ENCODE measurements at regions not wholly inside any gene's neighbourhood (a gene's known extent, or its start where the extent isn't known, plus 50 kb on each side); places are given as distances from the start of the nearest gene placed in this dataset.

- H3K27me3 ChIP-seq (ENCODE audit: insufficient read depth, low read depth) = no peaks in the 10 kb centered on the region
- no peaks in the 10 kb centered on the region for H3K36me3 ChIP-seq (ENCODE audit: insufficient read depth)
- no peaks in the 10 kb centered on the region for H3K4me1 ChIP-seq (ENCODE audit: low read depth, poor library complexity, severe bottlenecking)
- H3K9ac ChIP-seq = no peak overlapping the region
- no peaks in the 10 kb centered on the region for H3K79me2 ChIP-seq (ENCODE audit: insufficient read depth, low read depth)
- H3K4me2 ChIP-seq = no peak overlapping the region
- no peak overlapping the region for H2AFZ ChIP-seq (ENCODE audit: low read depth)
- TF ChIP-seq CTCF (conservative IDR thresholded peaks at IDR 0.05; ENCODE audit: low read depth, low read length) = no peak
- no peaks in the 10 kb centered on the region for H4K20me1 ChIP-seq (ENCODE audit: insufficient read depth)
- no peak overlapping the region for H3K27ac ChIP-seq
- H3K4me3 ChIP-seq (IDR thresholded peaks at IDR 0.05; ENCODE audit: insufficient read depth, low read depth, low read length) = no peak overlapping the region
Observed at GRCh38 chr2:205892665-205893259, 193.2 kb downstream of the INO80D start.

GRCh38 chr2:205892251-205892655, 193.7 kb downstream of the INO80D start:
- H3K79me2 ChIP-seq (ENCODE audit: insufficient read depth, low read depth) = no peaks in the 10 kb centered on the region
- no peak overlapping the region for H3K9ac ChIP-seq
- no peaks in the 10 kb centered on the region for H3K36me3 ChIP-seq (ENCODE audit: insufficient read depth)
- H3K4me1 ChIP-seq (ENCODE audit: low read depth, poor library complexity, severe bottlenecking) = no peaks in the 10 kb centered on the region
- H3K4me3 ChIP-seq (IDR thresholded peaks at IDR 0.05; ENCODE audit: insufficient read depth, low read depth, low read length) = no peak overlapping the region
- TF ChIP-seq CTCF (conservative IDR thresholded peaks at IDR 0.05; ENCODE audit: low read depth, low read length) = no peak
- H3K4me2 ChIP-seq = no peak overlapping the region
- no peak overlapping the region for H2AFZ ChIP-seq (ENCODE audit: low read depth)
- no peaks in the 10 kb centered on the region for H4K20me1 ChIP-seq (ENCODE audit: insufficient read depth)
- H3K27me3 ChIP-seq (ENCODE audit: insufficient read depth, low read depth) = no peaks in the 10 kb centered on the region
- no peak overlapping the region for H3K27ac ChIP-seq

GRCh38 chr2:205889114-205889513, 196.9 kb downstream of the INO80D start:
- Histone ChIP-seq H2AFZ (ENCODE audit: low read depth) (no peak overlapping the region), H3K27me3 (ENCODE audit: insufficient read depth, low read depth) (no peaks in the 10 kb centered on the region), H3K4me2 (no peak overlapping the region), H3K4me3 (IDR thresholded peaks at IDR 0.05; ENCODE audit: insufficient read depth, low read depth, low read length) (no peak overlapping the region), H3K4me1 (ENCODE audit: low read depth, poor library complexity, severe bottlenecking) (no peaks in the 10 kb centered on the region), H3K27ac (no peak overlapping the region), H3K79me2 (ENCODE audit: insufficient read depth, low read depth) (no peaks in the 10 kb centered on the region), H3K36me3 (ENCODE audit: insufficient read depth) (no peaks in the 10 kb centered on the region), H3K9ac (no peak overlapping the region), H4K20me1 (ENCODE audit: insufficient read depth) (no peaks in the 10 kb centered on the region)
- TF ChIP-seq CTCF (conservative IDR thresholded peaks at IDR 0.05; ENCODE audit: low read depth, low read length) = no peak

GRCh38 chr2:205887637-205888036, 198.3 kb downstream of the INO80D start:
- Histone ChIP-seq H3K9ac (no peak overlapping the region), H3K4me1 (ENCODE audit: low read depth, poor library complexity, severe bottlenecking) (no peaks in the 10 kb centered on the region), H3K27ac (no peak overlapping the region), H3K79me2 (ENCODE audit: insufficient read depth, low read depth) (no peaks in the 10 kb centered on the region), H3K4me3 (IDR thresholded peaks at IDR 0.05; ENCODE audit: insufficient read depth, low read depth, low read length) (no peak overlapping the region), H3K36me3 (ENCODE audit: insufficient read depth) (no peaks in the 10 kb centered on the region), H3K27me3 (ENCODE audit: insufficient read depth, low read depth) (no peaks in the 10 kb centered on the region), H3K4me2 (no peak overlapping the region), H2AFZ (ENCODE audit: low read depth) (no peak overlapping the region), H4K20me1 (ENCODE audit: insufficient read depth) (no peaks in the 10 kb centered on the region)
- no peak for TF ChIP-seq CTCF (conservative IDR thresholded peaks at IDR 0.05; ENCODE audit: low read depth, low read length)

Measured in KMS-11 (cell line).